Chondrocyte (in vitro differentiated cells): ENCODE measurements at regions not wholly inside any gene's neighbourhood (a gene's known extent, or its start where the extent isn't known, plus 50 kb on each side); places are given as distances from the start of the nearest gene placed in this dataset.

Experiments used
- DNase-seq: peaks from one replicate; pipeline ENCODE4 v3.0.0; 2021; ENCODE audit warnings: mixed read lengths, low spot score
- H3K27ac Mint-ChIP-seq: one replicate; pipeline ENCODE4 v1.8.0; 2021; ENCODE audit warnings: mild to moderate bottlenecking, moderate library complexity, mixed read lengths; ENCODE audit not compliant: unreplicated experiment
- H3K27me3 Mint-ChIP-seq: 2 replicates; pipeline ENCODE4 v1.8.0; 2021; ENCODE audit warnings: low read depth, mixed read lengths
- H3K36me3 Mint-ChIP-seq: 2 replicates; pipeline ENCODE4 v1.8.0; 2021; ENCODE audit warnings: low read depth, mixed read lengths
- H3K4me1 Mint-ChIP-seq: 2 replicates; pipeline ENCODE4 v1.8.0; 2021; ENCODE audit warnings: low read depth, mild to moderate bottlenecking, mixed read lengths
- H3K4me3 Mint-ChIP-seq: one replicate; pipeline ENCODE4 v1.8.0; 2021; ENCODE audit warnings: mild to moderate bottlenecking, moderate library complexity, mixed read lengths; ENCODE audit not compliant: unreplicated experiment
- H3K9me3 Mint-ChIP-seq: 2 replicates; pipeline ENCODE4 v1.8.0; 2021; ENCODE audit warnings: low read depth, mixed read lengths
- TF ChIP-seq, protein P1 (sequence below): fragments of 200-600 bp; sonication (generic); IDR thresholded peaks from 2 replicates; pipeline ENCODE4 v1.5.0; 2021; ENCODE audit warnings: antibody characterized with exemption, mild to moderate bottlenecking, moderate library complexity

DNA sequence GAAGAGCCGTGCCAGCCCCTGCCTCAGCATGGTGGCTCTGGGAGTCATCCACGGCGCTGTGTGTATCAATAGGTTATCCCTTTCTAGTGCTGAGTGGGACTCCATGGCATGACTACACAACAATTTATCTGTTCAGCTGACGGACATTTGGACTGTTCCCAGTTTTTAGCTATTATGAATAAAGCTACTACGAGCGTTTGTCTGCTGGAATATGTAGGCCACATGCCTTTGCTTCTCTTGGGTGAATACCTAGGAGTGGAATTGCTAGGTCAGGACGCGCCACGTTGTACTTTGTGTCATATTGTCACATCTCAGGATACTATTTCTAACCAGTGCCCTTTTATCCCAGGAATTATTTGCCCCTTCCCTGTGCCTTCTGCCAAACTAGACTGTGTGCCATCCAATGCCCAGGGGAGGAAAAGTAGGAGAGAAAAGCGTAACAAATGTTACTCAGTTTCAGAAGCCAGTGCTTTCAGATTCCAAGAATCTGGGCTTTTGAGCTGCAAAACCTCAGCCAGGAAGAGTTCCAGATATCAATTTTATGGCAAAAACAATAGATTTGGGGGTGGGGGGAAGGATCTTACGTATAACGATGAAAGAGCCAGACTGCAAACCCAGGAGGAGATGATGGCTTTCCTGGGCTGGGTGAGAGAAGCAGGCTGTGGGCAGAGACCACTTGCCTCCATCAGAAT is 62.5 kb upstream of the NCOR2 start:
- DNase-seq = no peak
- no peak overlapping the region for H3K4me3 Mint-ChIP-seq
- H3K27ac Mint-ChIP-seq = no peak overlapping the region
- TF ChIP-seq, protein P1, sequence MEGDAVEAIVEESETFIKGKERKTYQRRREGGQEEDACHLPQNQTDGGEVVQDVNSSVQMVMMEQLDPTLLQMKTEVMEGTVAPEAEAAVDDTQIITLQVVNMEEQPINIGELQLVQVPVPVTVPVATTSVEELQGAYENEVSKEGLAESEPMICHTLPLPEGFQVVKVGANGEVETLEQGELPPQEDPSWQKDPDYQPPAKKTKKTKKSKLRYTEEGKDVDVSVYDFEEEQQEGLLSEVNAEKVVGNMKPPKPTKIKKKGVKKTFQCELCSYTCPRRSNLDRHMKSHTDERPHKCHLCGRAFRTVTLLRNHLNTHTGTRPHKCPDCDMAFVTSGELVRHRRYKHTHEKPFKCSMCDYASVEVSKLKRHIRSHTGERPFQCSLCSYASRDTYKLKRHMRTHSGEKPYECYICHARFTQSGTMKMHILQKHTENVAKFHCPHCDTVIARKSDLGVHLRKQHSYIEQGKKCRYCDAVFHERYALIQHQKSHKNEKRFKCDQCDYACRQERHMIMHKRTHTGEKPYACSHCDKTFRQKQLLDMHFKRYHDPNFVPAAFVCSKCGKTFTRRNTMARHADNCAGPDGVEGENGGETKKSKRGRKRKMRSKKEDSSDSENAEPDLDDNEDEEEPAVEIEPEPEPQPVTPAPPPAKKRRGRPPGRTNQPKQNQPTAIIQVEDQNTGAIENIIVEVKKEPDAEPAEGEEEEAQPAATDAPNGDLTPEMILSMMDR = no peak
- peaks cover 44% of the 10 kb centered on the region for H3K4me1 Mint-ChIP-seq
- H3K27me3 Mint-ChIP-seq = no peaks in the 10 kb centered on the region
- no peaks in the 10 kb centered on the region for H3K36me3 Mint-ChIP-seq
- H3K9me3 Mint-ChIP-seq = no peaks in the 10 kb centered on the region

DNA sequence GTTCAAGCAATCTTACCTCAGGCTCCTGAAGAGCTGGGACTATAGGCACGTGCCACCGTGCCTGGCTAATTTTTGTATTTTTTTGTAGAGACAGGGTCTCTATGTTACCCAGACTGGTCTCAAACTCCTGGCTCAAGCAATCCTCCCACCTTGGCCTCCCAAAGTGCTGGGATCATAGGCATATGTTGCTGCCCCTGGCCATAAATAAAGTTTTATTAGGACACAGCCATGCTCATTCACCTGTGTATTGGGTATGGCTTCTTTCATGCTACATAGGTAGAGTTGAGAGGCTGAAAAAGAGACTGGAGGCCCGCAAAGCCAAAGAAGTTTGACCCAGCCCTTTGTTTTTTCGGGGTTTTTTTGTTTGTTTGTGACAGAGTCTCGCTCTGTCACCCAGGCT is 61.7 kb upstream of the NCOR2 start:
- TF ChIP-seq, protein P1 = no peak
- Mint-ChIP-seq H3K27ac (no peak overlapping the region), H3K4me3 (no peak overlapping the region), H3K27me3 (no peaks in the 10 kb centered on the region), H3K36me3 (no peaks in the 10 kb centered on the region), H3K9me3 (no peaks in the 10 kb centered on the region), H3K4me1 (peaks cover 44% of the 10 kb centered on the region)
- no peak for DNase-seq

DNA sequence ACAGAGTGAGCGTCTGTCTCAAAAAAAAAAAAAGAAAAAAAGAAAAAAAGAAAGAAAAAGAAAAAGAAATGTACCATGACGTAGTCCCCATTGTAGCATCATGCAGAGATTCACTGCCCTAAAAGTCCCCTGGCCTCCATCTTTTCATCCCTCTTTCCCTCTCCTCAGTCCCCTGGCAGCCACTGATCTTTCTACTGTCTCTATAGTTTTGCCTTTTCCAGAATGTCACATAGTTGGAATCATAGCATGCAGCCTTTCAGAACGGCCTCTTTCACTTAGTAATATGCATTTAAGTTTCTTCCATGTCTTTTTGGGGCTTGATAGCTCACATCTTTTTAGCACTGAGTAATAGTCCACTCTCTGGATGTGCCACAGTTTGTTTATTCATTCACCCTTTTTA is 60.5 kb upstream of the NCOR2 start:
- Mint-ChIP-seq H3K4me1 (peaks cover 33% of the 10 kb centered on the region), H3K4me3 (no peak overlapping the region), H3K36me3 (no peaks in the 10 kb centered on the region), H3K27me3 (no peaks in the 10 kb centered on the region), H3K9me3 (peaks cover 2% of the 10 kb centered on the region), H3K27ac (no peak overlapping the region)
- TF ChIP-seq, protein P1 = no peak
- no peak for DNase-seq

- no peak for DNase-seq
- H3K27ac Mint-ChIP-seq = peak overlapping the region; percentile 57
- peaks cover 32% of the 10 kb centered on the region for H3K4me1 Mint-ChIP-seq
- peaks cover 2% of the 10 kb centered on the region for H3K9me3 Mint-ChIP-seq
- no peaks in the 10 kb centered on the region for H3K27me3 Mint-ChIP-seq
- no peaks in the 10 kb centered on the region for H3K36me3 Mint-ChIP-seq
- no peak overlapping the region for H3K4me3 Mint-ChIP-seq
- TF ChIP-seq, protein P1 = no peak
These were observed 59.6 kb upstream of the NCOR2 start for GRCh38 chr12:124626971-124627411.

DNA sequence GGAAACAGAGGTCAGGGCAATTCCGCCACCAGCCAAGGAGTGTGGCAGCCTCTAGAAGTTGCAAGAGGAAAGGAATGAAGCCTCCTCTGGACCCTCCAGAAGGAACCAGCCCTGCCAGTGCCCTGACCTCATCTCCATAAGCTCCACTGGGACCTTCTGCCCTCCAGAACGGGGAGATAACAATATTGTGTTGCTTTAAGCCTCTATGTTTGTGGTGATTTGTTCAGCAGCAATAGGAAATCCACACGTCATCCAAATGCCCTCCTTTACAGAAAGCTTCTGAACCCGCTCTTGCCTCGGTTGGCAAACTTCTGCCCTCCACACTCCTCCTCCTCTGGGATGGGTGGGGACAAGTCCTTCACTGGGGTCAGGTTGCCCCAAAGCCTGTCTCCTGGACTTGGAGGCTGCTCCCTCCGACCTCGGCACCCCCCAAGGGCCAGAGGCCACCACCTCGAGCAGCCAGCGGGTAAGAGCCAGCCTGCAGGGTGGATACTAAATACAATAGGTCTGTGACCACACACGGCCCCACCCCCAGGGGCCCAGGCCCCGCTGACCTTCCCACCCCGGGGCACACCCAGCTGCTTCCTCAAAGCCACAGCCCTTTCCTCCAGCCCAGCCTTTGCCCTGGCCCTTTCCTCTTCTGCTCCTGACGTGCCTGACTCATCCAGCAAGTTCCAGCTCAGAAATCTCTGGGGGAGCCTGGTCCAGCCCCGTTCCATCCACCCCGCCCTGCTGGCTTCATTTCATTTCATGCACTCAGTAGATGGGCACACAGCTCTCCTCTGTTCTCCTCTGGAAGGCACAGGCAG is 58.7 kb upstream of the NCOR2 start:
- Mint-ChIP-seq H3K4me3 (no peak overlapping the region), H3K4me1 (peaks cover 36% of the 10 kb centered on the region), H3K27me3 (no peaks in the 10 kb centered on the region), H3K36me3 (no peaks in the 10 kb centered on the region), H3K27ac (peak overlapping the region; percentile 68), H3K9me3 (peaks cover 2% of the 10 kb centered on the region)
- no peak for DNase-seq
- TF ChIP-seq, protein P1 = no peak
